H7 (cell line): ENCODE measurements at regions not wholly inside any gene's neighbourhood (a gene's known extent, or its start where the extent isn't known, plus 50 kb on each side); places are given as distances from the start of the nearest gene placed in this dataset.

ENCODE experiments used
- DNase-seq: peaks from one replicate; pipeline ENCODE4 v3.0.0; 2012
- H3K27me3 ChIP-seq: 2 replicates; pipeline ENCODE4 v1.6.0; 2011; ENCODE audit warnings: mild to moderate bottlenecking, low read length; ENCODE audit not compliant: control insufficient read depth, insufficient read depth
- H3K36me3 ChIP-seq: replicated peaks from 2 replicates; pipeline ENCODE4 v1.5.1; 2011; ENCODE audit warnings: low read length; ENCODE audit not compliant: control insufficient read depth, insufficient read depth
- H3K4me3 ChIP-seq: 2 replicates; pipeline ENCODE4 v1.5.1; 2011; ENCODE audit warnings: low read depth, mild to moderate bottlenecking, control low read depth, low read length, moderate library complexity; ENCODE audit not compliant: insufficient read depth

DNA sequence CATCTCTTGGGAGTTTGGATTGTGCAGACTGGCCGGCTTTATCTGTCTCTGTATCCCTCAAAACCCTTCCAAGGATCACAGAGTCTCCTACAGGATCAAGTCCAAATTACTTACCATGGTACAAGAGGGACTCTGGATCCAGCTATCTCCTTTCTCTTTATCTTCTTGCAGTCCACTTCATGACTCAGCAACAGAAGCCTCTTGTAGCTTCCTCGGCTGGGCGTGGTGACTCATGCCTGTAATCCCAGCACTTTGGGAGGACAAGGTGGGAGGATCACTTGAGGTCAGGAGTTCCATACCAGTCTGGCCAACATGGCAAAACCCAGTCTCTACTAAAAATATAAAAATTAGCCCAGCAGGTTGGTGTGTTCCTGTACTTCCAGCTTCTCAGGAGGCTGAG is 189.7 kb downstream of the BCAT1 start:
- no peaks in the 10 kb centered on the region for H3K36me3 ChIP-seq
- DNase-seq = no peak

DNA sequence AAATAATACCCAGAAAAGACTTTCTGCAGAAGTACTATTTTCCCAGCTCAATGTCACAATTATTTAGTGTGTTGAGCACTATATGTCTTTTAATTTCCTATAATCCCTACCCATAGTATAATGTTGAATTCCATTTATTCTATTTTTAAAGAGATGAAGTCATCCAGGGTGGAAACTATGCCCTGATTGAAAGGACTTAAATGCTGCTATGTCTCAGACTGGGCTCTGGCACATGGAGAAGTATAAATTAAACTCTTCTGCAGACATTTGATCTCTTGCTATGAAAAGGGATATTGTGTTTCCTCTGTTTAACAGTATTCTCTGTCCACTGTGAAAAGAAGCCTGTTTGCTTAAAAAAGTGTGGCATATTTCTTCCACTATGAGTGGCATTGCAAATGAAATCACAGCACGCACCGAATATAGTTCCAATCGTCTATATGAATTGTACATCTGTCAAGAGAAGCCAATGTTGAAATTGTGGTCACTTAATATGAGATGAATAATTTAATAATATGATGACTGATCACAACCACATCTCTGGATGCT is 192.3 kb downstream of the BCAT1 start:
- DNase-seq = no peak

More for the DNA sequence above, 189.7 kb downstream of the BCAT1 start:
- Histone ChIP-seq H3K4me3 (no peak overlapping the region), H3K27me3 (no peaks in the 10 kb centered on the region)

DNA sequence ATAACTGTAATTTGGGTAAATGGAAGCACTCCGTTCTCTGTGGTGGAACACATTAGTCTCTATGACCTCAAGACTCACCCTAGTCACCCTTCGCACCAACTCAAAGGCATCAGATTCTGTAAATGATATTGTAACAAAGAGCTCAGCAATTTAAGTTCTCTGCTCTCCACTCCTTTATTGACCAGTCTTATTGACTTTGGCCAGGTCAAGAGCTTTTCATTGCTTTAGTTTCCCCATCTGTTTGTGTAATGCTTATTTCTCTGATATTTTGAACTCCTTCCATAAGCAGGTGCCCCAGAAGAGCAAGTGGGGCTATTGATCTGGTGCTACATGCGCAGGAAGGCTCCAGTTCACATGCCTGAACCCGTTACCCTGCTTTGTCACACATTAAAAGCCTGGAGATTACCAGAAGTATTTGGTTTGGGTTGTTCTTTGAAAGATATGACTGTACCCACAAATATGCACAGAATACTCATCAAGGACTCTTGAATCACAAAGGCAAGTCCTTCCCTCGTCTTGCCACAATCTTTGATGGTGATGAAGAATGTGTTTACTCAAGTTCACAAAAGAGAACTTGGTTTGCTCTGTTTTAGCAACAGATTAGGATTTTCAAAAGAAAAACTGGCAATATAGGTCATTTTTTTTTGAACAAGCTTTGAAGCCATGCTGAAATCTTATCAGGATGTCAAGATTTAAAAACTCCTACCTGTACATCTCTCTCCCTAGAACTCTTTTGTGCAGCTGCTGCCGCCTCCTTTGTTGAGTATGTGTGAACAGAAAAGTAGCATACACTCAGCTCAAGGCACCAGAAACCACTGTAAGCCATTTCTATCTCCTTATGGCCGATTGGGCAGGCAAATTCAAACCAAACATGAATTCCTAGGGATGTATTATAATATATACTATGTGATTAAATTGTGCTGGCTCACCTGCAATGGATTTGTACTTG is 193.9 kb downstream of the BCAT1 start:
- no peak for DNase-seq
- no peaks in the 10 kb centered on the region for H3K27me3 ChIP-seq
- no peak overlapping the region for H3K4me3 ChIP-seq
- H3K36me3 ChIP-seq = no peaks in the 10 kb centered on the region

More for the DNA sequence above, 192.3 kb downstream of the BCAT1 start:
- no peaks in the 10 kb centered on the region for H3K36me3 ChIP-seq
- no peak overlapping the region for H3K4me3 ChIP-seq
- no peaks in the 10 kb centered on the region for H3K27me3 ChIP-seq

DNA sequence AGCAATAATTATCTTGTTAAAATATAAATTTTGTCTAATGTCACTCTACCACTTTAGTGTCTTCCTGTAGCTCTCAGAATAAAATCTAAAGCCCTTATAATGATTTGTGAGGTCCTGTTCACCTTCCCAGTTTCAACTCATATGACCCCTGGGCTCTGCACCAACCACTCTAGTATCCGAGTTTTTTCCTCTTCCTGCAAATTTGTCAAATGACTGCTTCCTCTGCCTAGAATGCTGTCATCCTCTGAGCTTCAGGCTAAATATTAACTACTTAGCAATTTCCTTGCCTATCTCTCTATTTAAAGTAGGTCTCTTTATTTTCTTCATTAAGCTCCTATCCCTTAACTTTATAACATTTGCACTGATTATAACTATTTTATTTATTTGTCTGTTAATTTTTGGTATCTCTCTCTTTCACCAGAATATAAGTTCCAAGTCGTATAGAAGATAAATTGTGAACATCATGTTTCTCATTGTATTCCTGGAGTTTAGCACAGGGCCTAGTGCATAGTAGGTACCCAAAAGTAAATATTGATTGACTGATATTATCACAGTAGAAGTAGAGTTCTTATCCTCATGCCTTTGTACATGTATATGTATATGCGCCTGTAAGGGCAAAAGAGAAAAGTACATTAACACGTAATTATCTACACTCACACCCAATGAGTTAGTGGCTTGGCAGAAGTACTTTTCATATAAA is 196.0 kb downstream of the BCAT1 start:
- H3K27me3 ChIP-seq = no peaks in the 10 kb centered on the region
- no peaks in the 10 kb centered on the region for H3K36me3 ChIP-seq
- DNase-seq = no peak
- no peak overlapping the region for H3K4me3 ChIP-seq

DNA sequence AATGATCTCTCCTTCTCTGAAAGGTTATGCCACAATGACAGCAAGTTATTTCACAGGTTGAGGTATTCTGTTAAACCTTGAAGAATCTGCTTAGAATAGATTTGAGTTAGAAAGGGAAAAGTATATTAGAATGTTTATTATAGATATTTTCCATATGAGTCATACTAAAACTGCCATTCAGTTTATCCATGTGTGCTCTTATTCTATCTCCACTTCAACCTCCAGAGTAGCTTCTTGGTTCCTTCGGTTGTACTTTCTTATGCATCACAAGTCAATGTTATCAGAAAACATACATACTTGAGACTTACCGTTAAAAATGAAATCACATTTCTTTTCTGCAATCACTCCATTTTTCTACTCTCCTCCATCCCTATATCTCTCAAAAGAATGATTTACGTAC is 197.7 kb downstream of the BCAT1 start:
- no peak overlapping the region for H3K4me3 ChIP-seq

DNA sequence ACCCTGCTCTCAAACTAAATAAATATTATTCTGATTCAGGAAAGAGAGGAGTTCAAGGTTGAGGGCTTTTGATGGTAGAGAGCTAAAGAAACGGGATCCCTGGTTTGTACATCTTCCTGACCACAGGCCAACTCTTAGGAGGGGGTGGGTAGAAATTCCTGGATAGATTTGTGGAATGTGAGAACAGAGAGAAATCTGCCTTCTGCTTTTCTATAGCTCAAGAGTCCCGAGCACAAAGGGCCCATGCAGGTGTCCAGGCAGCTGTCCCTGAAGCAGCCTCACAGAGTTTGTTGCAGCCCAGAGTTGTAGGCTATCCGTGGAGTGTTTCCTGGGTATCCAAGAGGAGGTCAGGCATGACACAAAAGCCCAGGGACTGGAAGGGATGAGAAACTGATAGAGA is 198.6 kb downstream of the BCAT1 start:
- H3K36me3 ChIP-seq = no peaks in the 10 kb centered on the region
- H3K4me3 ChIP-seq = no peak overlapping the region
- no peaks in the 10 kb centered on the region for H3K27me3 ChIP-seq
- DNase-seq = no peak

More for the DNA sequence above, 197.7 kb downstream of the BCAT1 start:
- no peak for DNase-seq
- Histone ChIP-seq H3K36me3 (no peaks in the 10 kb centered on the region), H3K27me3 (no peaks in the 10 kb centered on the region)

DNA sequence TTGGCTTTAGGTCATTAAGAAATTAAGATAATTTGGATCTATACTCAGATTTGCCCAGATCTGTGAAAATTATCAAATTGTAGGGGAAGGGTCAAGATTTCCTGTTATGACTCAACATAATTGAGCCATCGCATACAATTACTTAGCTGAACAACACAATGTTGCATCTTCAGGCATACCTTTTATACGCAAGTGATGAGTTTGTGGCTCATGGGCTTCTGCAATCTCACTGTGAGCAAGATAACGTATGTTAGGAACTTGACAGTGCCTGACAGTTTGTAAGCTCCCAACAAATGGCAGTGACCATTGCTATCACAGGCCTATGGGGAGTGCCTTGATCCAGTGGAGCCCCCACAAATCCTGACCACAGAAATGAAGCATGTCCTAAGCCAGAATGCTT is 199.7 kb downstream of the BCAT1 start:
- Histone ChIP-seq H3K4me3 (no peak overlapping the region), H3K27me3 (no peaks in the 10 kb centered on the region), H3K36me3 (no peaks in the 10 kb centered on the region)
- DNase-seq = no peak

DNA sequence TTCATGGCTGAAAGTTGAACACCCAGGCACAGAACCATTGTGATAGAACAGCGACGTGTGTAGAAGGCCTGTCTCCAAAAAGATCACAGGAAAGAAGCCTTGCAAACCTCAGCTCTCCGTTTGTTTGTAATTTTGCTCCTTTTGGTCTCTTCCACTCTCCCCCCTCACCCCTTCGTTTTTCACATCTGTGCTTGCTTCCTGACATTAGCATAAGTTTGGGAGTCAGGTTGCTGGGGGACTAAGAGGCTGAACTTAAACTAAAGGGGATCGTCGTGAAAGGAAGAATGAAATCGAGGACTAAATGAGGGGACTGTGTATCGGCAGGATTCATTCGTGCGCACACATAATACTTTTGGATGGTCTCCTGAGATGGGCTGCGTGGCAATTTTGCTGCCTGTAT is 200.6 kb downstream of the BCAT1 start:
- Histone ChIP-seq H3K36me3 (no peaks in the 10 kb centered on the region), H3K4me3 (no peak overlapping the region), H3K27me3 (no peaks in the 10 kb centered on the region)
- no peak for DNase-seq

DNA sequence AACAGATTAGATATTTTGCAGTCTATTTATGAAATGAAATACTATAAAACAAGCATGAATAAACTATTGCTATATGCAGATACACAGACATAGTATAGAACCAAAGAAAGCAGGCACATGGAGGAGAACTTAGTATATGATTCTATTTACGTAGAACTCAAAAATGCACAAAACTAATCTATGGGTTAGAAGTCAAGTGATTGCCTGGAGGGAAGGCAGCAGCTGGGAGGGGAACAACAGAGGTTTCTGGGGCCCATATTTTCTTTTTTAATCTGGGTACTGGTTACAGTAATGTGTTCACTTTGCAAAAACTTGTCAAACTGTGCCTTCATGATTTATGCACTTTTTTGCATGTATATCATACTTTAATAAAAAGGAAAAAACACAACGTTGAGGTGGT is 202.0 kb downstream of the BCAT1 start:
- no peak overlapping the region for H3K4me3 ChIP-seq
- H3K36me3 ChIP-seq = no peaks in the 10 kb centered on the region
- DNase-seq = no peak
- no peaks in the 10 kb centered on the region for H3K27me3 ChIP-seq

DNA sequence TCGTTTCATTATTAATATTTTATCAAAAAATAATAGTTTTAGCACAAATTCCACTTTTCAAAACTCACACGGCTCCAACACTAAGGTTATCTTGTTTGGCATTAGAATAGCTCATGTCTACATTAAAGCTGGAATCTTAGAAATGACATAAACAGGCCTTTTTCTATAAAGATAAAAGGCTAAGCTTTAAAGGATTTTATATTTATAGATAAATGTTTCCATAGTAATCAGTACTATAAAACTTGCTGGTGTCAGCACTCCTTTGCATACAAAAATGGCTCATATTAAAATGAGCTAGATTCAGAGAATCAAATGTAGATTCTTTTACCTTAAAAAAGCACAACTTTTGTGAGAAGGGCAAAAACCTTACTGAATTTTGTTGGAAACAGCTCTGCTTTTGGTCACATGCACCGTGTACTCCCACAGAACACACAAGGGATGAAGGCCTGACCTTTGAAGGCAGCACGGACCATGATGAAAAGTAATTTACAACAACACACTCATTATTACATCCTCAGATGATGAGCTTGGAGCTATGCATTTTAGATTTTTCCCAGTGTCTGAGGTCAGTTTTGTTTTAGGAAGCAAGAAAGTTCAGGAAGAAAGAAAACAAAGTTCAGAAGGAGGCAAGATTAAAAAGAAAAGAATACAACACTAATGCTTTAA is 202.8 kb downstream of the BCAT1 start:
- no peaks in the 10 kb centered on the region for H3K27me3 ChIP-seq
- no peak overlapping the region for H3K4me3 ChIP-seq
- H3K36me3 ChIP-seq = no peaks in the 10 kb centered on the region
- no peak for DNase-seq

DNA sequence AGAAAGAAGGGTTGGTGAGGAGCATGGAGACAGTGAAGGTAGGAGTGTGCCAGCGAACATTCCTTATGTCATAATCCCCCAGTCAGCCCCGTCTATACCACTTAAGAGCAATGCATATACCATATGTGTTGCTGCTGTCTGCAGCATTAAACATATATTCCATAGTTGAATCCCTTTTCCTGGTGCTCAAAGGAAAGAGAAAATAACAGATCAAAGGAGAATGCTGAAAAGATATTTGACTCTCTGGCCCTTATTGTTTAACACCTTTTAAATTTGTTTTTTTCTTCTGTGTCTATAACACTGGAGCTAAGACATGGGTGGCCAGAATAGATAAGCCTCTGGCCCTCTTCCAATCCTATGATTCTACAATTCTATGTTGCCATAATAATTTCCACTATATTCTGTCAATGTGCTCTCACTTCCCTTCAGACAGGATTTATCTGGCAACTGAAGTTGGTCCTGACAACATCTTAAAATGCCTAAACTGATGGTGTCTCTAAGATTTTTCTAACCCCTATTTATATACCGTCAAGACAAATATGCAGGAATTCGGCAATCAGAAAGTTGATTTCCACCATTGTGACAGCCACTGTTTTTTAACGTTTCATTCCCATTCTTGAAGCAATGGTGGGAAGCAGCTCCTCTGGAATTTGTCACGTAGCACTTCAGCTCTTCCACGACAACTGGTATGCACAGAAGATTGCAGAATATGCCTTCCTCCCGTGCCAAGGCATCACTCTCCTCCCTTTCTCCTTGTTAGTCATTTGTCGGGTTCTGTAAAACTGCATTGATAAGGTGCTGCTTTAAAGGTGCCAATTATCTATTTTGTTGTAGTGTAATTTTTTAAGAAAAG is 204.7 kb downstream of the BCAT1 start:
- Histone ChIP-seq H3K27me3 (no peaks in the 10 kb centered on the region), H3K4me3 (no peak overlapping the region), H3K36me3 (no peaks in the 10 kb centered on the region)
- DNase-seq = no peak

DNA sequence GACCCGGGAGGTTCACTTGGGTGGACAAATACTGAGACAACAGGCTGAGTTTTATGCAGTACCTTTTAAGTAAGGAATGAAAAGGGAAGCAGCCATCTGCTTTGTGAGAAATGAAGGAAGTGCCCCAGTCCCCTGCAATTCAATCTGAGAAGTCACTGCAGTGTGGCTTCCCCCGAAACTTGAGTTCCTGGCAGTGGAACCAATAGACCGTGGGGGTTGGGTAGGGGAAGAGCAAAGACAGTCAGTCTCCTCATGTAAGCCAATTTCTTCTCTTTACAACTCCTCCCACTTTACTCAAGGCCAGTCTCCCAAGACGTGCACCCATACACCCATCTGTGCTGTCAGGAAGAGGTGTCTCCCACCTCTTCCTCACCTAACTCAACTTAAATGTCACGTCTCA is 206.5 kb downstream of the BCAT1 start:
- Histone ChIP-seq H3K36me3 (no peaks in the 10 kb centered on the region), H3K27me3 (no peaks in the 10 kb centered on the region), H3K4me3 (no peak overlapping the region)
- DNase-seq = no peak

DNA sequence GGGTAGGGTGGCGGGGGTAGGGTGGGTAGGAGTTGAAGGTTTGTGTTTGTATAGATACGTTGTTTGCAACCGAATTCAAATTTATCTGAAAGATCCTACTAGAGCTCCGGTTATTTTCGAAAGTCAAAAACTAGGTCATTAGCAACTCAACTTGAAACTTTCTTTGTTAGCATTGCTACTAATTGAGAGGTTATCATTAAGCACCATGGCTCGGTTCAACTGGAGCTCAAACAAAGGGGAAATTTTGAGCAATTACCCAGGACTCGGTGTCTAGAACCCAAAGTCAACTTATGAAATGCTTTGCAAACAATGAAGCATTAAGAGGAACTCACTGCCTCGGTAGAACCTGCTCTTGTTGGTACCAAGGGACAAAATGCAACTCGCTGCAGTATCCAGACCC is 207.7 kb downstream of the BCAT1 start:
- H3K27me3 ChIP-seq = no peaks in the 10 kb centered on the region
- H3K36me3 ChIP-seq = no peaks in the 10 kb centered on the region
- no peak overlapping the region for H3K4me3 ChIP-seq
- DNase-seq = no peak
